SU-DHL-6 (cell line): ENCODE measurements at regions not wholly inside any gene's neighbourhood (a gene's known extent, or its start where the extent isn't known, plus 50 kb on each side); places are given as distances from the start of the nearest gene placed in this dataset.

Experiments
- CTCF ChIP-seq: fragments of 200-600 bp; sonication (generic); IDR thresholded peaks from one replicate; pipeline ENCODE4 v1.5.1; 2017; ENCODE audit warnings: antibody characterized with exemption, mild to moderate bottlenecking, low read length, moderate library complexity; ENCODE audit not compliant: insufficient read depth, poor library complexity, severe bottlenecking
- EZH2phosphoT487 ChIP-seq: fragments of 200-600 bp; sonication (generic), shearing (Covaris generic); conservative IDR thresholded peaks from 2 replicates; pipeline ENCODE4 v1.6.1; 2018; ENCODE audit warnings: mild to moderate bottlenecking, antibody characterized with exemption, low read length, moderate library complexity, mixed read lengths

GRCh38 chr6:54541541-54541940 lies 233.3 kb downstream of the TINAG start:
- no peak for TF ChIP-seq CTCF
- no peak for TF ChIP-seq EZH2phosphoT487
